WTC11 (cell line): ENCODE measurements at regions not wholly inside any gene's neighbourhood (a gene's known extent, or its start where the extent isn't known, plus 50 kb on each side); places are given as distances from the start of the nearest gene placed in this dataset.

Source experiments
- ATAC-seq: fragments of 200-7000 bp; cut with Tn5 transposase; 2 replicates; pipeline ENCODE4 v1.10.0; 2021; ENCODE audit warnings: mild to moderate bottlenecking, moderate library complexity
- CTCF ChIA-PET: fragments of 300-600 bp; sonication (Branson Sonifier 250); formaldehyde crosslinking; loops from one replicate; lab custom pipeline; 2021; ENCODE audit warnings: antibody characterized with exemption; lab: Charles Lee
- POLR2A ChIA-PET: fragments of 350-600 bp; sonication (Branson Sonifier 250); formaldehyde crosslinking; loops from one replicate; lab custom pipeline; 2021; ENCODE audit warnings: antibody characterized with exemption; lab: Charles Lee
- DNase-seq: peaks from one replicate; pipeline ENCODE4 v3.0.0; 2021; ENCODE audit warnings: low spot score
- H3K27ac Mint-ChIP-seq: 2 replicates; pipeline ENCODE4 v1.8.0; 2021; ENCODE audit warnings: mixed read lengths
- H3K27me3 Mint-ChIP-seq: 2 replicates; pipeline ENCODE4 v1.8.0; 2021; ENCODE audit warnings: low read depth, mild to moderate bottlenecking, moderate library complexity, mixed read lengths
- H3K36me3 Mint-ChIP-seq: 2 replicates; pipeline ENCODE4 v1.8.0; 2021; ENCODE audit warnings: mixed read lengths
- H3K4me1 Mint-ChIP-seq: 2 replicates; pipeline ENCODE4 v1.8.0; 2022; ENCODE audit warnings: mixed read lengths
- H3K4me3 Mint-ChIP-seq: 2 replicates; pipeline ENCODE4 v1.8.0; 2021; ENCODE audit warnings: mild to moderate bottlenecking, moderate library complexity, mixed read lengths
- H3K9me3 Mint-ChIP-seq: 2 replicates; pipeline ENCODE4 v1.8.0; 2021; ENCODE audit warnings: mixed read lengths
- ATF1 ChIP-seq: sonication (generic); formaldehyde crosslinking; IDR thresholded peaks from 2 replicates; pipeline ENCODE4 v1.8.1; 2023; ENCODE audit warnings: mild to moderate bottlenecking, moderate library complexity, missing genetic modification reagents
- FOXJ3 ChIP-seq: sonication (generic); formaldehyde crosslinking; IDR thresholded peaks from 2 replicates; pipeline ENCODE4 v1.9.0; 2021; ENCODE audit warnings: missing genetic modification reagents, mild to moderate bottlenecking, borderline replicate concordance
- IRF2 ChIP-seq: sonication (generic); formaldehyde crosslinking; IDR thresholded peaks from 2 replicates; pipeline ENCODE4 v1.8.0; 2022; ENCODE audit warnings: low read depth, missing genetic modification reagents, borderline replicate concordance
- MXD4 ChIP-seq: fragments of 250-450 bp; sonication (Bioruptor Pico); IDR thresholded peaks from 2 replicates; pipeline ENCODE4 v1.8.0; 2021; ENCODE audit warnings: mild to moderate bottlenecking, moderate library complexity, borderline replicate concordance
- NFATC4 ChIP-seq: fragments of 250-450 bp; sonication (Bioruptor Pico); IDR thresholded peaks from 2 replicates; pipeline ENCODE4 v1.9.0; 2021; ENCODE audit warnings: mild to moderate bottlenecking
- OVOL2 ChIP-seq: fragments of 250-450 bp; sonication (Bioruptor Pico); IDR thresholded peaks from 2 replicates; pipeline ENCODE4 v1.9.0; 2021; ENCODE audit warnings: mild to moderate bottlenecking, borderline replicate concordance
- ZNF396 ChIP-seq: fragments of 250-450 bp; sonication (Bioruptor Pico); IDR thresholded peaks from 2 replicates; pipeline ENCODE4 v1.8.0; 2021; ENCODE audit warnings: mild to moderate bottlenecking, moderate library complexity, borderline replicate concordance
- ZNF423 ChIP-seq: fragments of 250-450 bp; sonication (Bioruptor Pico); IDR thresholded peaks from 2 replicates; pipeline ENCODE4 v2.1.2; 2022; ENCODE audit warnings: mild to moderate bottlenecking, moderate library complexity
- ZNF671 ChIP-seq: fragments of 250-450 bp; sonication (Bioruptor Pico); IDR thresholded peaks from 2 replicates; pipeline ENCODE4 v1.8.0; 2021; ENCODE audit warnings: mild to moderate bottlenecking
- TF ChIP-seq, protein P1 (sequence below): fragments of 250-450 bp; sonication (Bioruptor Pico); IDR thresholded peaks from 2 replicates; pipeline ENCODE4 v2.1.2; 2022; ENCODE audit warnings: mild to moderate bottlenecking, moderate library complexity
- TF ChIP-seq, protein P2 (sequence below): sonication (generic); formaldehyde crosslinking; IDR thresholded peaks from 2 replicates; pipeline ENCODE4 v1.8.0; 2023; ENCODE audit warnings: mild to moderate bottlenecking, missing genetic modification reagents
- TF ChIP-seq, protein P3 (sequence below): sonication (generic); formaldehyde crosslinking; IDR thresholded peaks from 2 replicates; pipeline ENCODE4 v1.8.1; 2023; ENCODE audit warnings: mild to moderate bottlenecking, missing genetic modification reagents, moderate library complexity
- TF ChIP-seq, protein P4 (sequence below): fragments of 250-450 bp; sonication (Bioruptor Pico); IDR thresholded peaks from 2 replicates; pipeline ENCODE4 v1.9.0; 2021; ENCODE audit warnings: moderate library complexity, mild to moderate bottlenecking, inconsistent platforms, borderline replicate concordance
- TF ChIP-seq, protein P5 (sequence below): fragments of 200-600 bp; IDR thresholded peaks from 2 replicates; pipeline ENCODE4 v1.8.0; 2022; ENCODE audit warnings: antibody characterized with exemption
- TF ChIP-seq, protein P6 (sequence below): fragments of 250-450 bp; sonication (Bioruptor Pico); IDR thresholded peaks from 2 replicates; pipeline ENCODE4 v1.9.0; 2021; ENCODE audit warnings: mild to moderate bottlenecking
- TF ChIP-seq, protein P7 (sequence below): sonication (generic); formaldehyde crosslinking; conservative IDR thresholded peaks from 2 replicates; pipeline ENCODE4 v1.8.1; 2023; ENCODE audit warnings: mild to moderate bottlenecking, low read depth, missing genetic modification reagents, moderate library complexity
- TF ChIP-seq, protein P8 (sequence below): sonication (generic); formaldehyde crosslinking; IDR thresholded peaks from 2 replicates; pipeline ENCODE4 v1.8.1; 2022; ENCODE audit warnings: low read depth, missing genetic modification reagents, borderline replicate concordance
- TF ChIP-seq, protein P9 (sequence below): fragments of 250-450 bp; sonication (Bioruptor Pico); IDR thresholded peaks from 2 replicates; pipeline ENCODE4 v1.9.0; 2021; ENCODE audit warnings: mild to moderate bottlenecking

DNA sequence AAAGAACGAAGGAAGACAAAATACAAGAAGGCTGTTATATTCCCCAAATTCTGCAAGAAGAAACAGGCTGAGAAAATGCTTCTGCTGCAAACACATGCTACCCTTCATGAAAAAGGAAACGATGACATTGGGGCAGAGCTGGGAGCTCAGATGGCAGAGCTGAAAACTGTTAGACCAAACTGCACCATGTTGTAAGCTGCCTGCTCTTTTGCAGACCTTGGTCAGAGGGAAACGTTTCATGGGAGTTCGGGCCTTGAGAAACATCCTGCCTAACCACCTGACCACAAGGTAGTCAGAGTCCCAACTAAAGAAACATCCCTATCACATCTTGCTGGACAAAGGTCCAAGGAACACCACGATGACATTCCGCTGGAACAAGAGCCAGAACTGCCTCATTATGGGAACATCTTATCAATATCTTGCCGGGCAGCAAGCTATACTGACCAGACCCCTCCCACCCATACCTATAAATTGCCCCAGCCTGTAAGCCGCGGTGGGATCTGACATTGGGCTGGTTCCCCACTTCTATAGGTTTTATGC, 110.7 kb upstream of the CTSC start:
- ATAC-seq (no peak), DNase-seq (no peak)
- Mint-ChIP-seq H3K36me3 (no peaks in the 10 kb centered on the region), H3K27ac (no peak overlapping the region), H3K27me3 (no peaks in the 10 kb centered on the region), H3K4me3 (no peak overlapping the region), H3K9me3 (peaks cover 5% of the 10 kb centered on the region), H3K4me1 (no peaks in the 10 kb centered on the region)
- POLR2A ChIA-PET = interaction anchor here (0.6 kb wide), 1 partner anchor 1234 kb away, joined by 3 read pairs; no protein-coding TSS in a partner anchor
- CTCF ChIA-PET = interaction anchor here (1.5 kb wide), 1 partner anchor 37 kb away, joined by 6 read pairs; no protein-coding TSS in a partner anchor
- TF ChIP-seq ZNF671 (CRISPR knock-in tag) (no peak), ATF1 (no peak), FOXJ3 (CRISPR knock-in tag) (no peak)
- TF ChIP-seq, protein P1, sequence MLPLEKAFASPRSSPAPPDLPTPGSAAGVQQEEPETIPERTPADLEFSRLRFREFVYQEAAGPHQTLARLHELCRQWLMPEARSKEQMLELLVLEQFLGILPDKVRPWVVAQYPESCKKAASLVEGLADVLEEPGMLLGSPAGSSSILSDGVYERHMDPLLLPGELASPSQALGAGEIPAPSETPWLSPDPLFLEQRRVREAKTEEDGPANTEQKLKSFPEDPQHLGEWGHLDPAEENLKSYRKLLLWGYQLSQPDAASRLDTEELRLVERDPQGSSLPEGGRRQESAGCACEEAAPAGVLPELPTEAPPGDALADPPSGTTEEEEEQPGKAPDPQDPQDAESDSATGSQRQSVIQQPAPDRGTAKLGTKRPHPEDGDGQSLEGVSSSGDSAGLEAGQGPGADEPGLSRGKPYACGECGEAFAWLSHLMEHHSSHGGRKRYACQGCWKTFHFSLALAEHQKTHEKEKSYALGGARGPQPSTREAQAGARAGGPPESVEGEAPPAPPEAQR (CRISPR knock-in tag) = no peak
- TF ChIP-seq, protein P2, sequence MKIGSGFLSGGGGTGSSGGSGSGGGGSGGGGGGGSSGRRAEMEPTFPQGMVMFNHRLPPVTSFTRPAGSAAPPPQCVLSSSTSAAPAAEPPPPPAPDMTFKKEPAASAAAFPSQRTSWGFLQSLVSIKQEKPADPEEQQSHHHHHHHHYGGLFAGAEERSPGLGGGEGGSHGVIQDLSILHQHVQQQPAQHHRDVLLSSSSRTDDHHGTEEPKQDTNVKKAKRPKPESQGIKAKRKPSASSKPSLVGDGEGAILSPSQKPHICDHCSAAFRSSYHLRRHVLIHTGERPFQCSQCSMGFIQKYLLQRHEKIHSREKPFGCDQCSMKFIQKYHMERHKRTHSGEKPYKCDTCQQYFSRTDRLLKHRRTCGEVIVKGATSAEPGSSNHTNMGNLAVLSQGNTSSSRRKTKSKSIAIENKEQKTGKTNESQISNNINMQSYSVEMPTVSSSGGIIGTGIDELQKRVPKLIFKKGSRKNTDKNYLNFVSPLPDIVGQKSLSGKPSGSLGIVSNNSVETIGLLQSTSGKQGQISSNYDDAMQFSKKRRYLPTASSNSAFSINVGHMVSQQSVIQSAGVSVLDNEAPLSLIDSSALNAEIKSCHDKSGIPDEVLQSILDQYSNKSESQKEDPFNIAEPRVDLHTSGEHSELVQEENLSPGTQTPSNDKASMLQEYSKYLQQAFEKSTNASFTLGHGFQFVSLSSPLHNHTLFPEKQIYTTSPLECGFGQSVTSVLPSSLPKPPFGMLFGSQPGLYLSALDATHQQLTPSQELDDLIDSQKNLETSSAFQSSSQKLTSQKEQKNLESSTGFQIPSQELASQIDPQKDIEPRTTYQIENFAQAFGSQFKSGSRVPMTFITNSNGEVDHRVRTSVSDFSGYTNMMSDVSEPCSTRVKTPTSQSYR (CRISPR knock-in tag) = no peak
- TF ChIP-seq, protein P3, sequence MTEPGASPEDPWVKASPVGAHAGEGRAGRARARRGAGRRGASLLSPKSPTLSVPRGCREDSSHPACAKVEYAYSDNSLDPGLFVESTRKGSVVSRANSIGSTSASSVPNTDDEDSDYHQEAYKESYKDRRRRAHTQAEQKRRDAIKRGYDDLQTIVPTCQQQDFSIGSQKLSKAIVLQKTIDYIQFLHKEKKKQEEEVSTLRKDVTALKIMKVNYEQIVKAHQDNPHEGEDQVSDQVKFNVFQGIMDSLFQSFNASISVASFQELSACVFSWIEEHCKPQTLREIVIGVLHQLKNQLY = no peak
- TF ChIP-seq, protein P4, sequence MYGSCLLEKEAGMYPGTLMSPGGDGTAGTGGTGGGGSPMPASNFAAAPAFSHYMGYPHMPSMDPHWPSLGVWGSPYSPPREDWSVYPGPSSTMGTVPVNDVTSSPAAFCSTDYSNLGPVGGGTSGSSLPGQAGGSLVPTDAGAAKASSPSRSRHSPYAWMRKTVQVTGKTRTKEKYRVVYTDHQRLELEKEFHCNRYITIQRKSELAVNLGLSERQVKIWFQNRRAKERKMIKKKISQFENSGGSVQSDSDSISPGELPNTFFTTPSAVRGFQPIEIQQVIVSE (CRISPR knock-in tag) = no peak
- TF ChIP-seq, protein P5, sequence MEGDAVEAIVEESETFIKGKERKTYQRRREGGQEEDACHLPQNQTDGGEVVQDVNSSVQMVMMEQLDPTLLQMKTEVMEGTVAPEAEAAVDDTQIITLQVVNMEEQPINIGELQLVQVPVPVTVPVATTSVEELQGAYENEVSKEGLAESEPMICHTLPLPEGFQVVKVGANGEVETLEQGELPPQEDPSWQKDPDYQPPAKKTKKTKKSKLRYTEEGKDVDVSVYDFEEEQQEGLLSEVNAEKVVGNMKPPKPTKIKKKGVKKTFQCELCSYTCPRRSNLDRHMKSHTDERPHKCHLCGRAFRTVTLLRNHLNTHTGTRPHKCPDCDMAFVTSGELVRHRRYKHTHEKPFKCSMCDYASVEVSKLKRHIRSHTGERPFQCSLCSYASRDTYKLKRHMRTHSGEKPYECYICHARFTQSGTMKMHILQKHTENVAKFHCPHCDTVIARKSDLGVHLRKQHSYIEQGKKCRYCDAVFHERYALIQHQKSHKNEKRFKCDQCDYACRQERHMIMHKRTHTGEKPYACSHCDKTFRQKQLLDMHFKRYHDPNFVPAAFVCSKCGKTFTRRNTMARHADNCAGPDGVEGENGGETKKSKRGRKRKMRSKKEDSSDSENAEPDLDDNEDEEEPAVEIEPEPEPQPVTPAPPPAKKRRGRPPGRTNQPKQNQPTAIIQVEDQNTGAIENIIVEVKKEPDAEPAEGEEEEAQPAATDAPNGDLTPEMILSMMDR = no peak

DNA sequence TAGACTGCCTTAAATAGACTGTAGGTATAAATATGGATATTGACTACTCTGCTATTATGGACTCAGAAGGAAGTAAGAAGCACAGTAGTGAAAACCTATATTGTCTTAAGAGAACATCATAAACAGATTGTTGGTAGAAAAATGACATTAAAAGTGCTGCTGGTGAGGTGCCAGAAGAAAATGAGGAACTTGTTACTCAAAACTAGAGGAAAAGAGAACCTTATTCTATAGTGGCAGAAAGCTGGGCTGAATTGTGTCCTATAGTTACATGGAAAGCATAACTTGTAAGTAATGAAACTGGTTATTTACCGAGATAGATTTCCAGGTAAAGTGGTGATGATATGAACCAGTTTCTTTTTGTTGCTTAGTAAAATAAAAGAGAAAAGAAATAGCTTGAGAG, 109.7 kb upstream of the CTSC start:
- H3K27ac Mint-ChIP-seq = no peak overlapping the region
- no peaks in the 10 kb centered on the region for H3K27me3 Mint-ChIP-seq
- H3K4me3 Mint-ChIP-seq = no peak overlapping the region
- ATAC-seq = no peak
- peaks cover 5% of the 10 kb centered on the region for H3K9me3 Mint-ChIP-seq
- no peaks in the 10 kb centered on the region for H3K36me3 Mint-ChIP-seq
- H3K4me1 Mint-ChIP-seq = no peaks in the 10 kb centered on the region
- no peak for DNase-seq
- ChIA-PET POLR2A (no interaction called here), CTCF (interaction anchor here (1.5 kb wide), 1 partner anchor 38 kb away, joined by 6 read pairs; no protein-coding TSS in a partner anchor)
- TF ChIP-seq ZNF423 (CRISPR knock-in tag) = no peak
- TF ChIP-seq, protein P6, sequence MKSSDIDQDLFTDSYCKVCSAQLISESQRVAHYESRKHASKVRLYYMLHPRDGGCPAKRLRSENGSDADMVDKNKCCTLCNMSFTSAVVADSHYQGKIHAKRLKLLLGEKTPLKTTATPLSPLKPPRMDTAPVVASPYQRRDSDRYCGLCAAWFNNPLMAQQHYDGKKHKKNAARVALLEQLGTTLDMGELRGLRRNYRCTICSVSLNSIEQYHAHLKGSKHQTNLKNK (CRISPR knock-in tag) = no peak
- TF ChIP-seq IRF2 (CRISPR knock-in tag) = no peak
- no peak for TF ChIP-seq ZNF396 (CRISPR knock-in tag)
- no peak for TF ChIP-seq NFATC4
- TF ChIP-seq, protein P7, sequence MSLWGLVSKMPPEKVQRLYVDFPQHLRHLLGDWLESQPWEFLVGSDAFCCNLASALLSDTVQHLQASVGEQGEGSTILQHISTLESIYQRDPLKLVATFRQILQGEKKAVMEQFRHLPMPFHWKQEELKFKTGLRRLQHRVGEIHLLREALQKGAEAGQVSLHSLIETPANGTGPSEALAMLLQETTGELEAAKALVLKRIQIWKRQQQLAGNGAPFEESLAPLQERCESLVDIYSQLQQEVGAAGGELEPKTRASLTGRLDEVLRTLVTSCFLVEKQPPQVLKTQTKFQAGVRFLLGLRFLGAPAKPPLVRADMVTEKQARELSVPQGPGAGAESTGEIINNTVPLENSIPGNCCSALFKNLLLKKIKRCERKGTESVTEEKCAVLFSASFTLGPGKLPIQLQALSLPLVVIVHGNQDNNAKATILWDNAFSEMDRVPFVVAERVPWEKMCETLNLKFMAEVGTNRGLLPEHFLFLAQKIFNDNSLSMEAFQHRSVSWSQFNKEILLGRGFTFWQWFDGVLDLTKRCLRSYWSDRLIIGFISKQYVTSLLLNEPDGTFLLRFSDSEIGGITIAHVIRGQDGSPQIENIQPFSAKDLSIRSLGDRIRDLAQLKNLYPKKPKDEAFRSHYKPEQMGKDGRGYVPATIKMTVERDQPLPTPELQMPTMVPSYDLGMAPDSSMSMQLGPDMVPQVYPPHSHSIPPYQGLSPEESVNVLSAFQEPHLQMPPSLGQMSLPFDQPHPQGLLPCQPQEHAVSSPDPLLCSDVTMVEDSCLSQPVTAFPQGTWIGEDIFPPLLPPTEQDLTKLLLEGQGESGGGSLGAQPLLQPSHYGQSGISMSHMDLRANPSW (CRISPR knock-in tag) = no peak
- no peak for TF ChIP-seq MXD4
- TF ChIP-seq, protein P8, sequence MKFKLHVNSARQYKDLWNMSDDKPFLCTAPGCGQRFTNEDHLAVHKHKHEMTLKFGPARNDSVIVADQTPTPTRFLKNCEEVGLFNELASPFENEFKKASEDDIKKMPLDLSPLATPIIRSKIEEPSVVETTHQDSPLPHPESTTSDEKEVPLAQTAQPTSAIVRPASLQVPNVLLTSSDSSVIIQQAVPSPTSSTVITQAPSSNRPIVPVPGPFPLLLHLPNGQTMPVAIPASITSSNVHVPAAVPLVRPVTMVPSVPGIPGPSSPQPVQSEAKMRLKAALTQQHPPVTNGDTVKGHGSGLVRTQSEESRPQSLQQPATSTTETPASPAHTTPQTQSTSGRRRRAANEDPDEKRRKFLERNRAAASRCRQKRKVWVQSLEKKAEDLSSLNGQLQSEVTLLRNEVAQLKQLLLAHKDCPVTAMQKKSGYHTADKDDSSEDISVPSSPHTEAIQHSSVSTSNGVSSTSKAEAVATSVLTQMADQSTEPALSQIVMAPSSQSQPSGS = no peak
- TF ChIP-seq, protein P9, sequence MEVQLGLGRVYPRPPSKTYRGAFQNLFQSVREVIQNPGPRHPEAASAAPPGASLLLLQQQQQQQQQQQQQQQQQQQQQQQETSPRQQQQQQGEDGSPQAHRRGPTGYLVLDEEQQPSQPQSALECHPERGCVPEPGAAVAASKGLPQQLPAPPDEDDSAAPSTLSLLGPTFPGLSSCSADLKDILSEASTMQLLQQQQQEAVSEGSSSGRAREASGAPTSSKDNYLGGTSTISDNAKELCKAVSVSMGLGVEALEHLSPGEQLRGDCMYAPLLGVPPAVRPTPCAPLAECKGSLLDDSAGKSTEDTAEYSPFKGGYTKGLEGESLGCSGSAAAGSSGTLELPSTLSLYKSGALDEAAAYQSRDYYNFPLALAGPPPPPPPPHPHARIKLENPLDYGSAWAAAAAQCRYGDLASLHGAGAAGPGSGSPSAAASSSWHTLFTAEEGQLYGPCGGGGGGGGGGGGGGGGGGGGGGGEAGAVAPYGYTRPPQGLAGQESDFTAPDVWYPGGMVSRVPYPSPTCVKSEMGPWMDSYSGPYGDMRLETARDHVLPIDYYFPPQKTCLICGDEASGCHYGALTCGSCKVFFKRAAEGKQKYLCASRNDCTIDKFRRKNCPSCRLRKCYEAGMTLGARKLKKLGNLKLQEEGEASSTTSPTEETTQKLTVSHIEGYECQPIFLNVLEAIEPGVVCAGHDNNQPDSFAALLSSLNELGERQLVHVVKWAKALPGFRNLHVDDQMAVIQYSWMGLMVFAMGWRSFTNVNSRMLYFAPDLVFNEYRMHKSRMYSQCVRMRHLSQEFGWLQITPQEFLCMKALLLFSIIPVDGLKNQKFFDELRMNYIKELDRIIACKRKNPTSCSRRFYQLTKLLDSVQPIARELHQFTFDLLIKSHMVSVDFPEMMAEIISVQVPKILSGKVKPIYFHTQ (CRISPR knock-in tag) = no peak
- TF ChIP-seq OVOL2 (CRISPR knock-in tag) = no peak
